ENCODE measurements at regions not wholly inside any gene's neighbourhood (a gene's known extent, or its start where the extent isn't known, plus 50 kb on each side); places are given as distances from the start of the nearest gene placed in this dataset.

DNA sequence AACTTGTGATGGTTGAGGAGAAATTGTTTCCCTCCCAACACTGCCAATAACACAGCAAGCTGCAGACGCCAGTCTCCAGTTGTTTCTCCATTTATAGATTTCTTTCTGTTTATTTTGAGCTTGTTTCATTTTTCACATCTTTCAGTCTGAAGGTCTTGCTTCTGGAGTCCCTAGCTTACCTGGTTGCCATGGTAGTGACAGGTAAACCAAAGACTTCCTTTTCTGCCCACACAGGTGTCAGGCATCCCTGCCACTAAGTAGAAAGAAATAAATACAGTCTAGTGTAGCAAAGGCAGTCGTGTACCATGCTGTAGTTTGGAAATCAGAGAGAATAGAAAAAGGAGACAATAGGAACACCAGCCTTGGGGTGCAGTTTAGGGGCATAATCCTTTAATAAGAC lies 82.8 kb downstream of the MARCHF4 start:
- H3K4me3 ChIP-seq (replicated peaks; ENCODE audit: low read depth, low read length), result no peak overlapping the region
- no peak for DNase-seq (ENCODE audit: low read depth)
- TF ChIP-seq, protein P1, sequence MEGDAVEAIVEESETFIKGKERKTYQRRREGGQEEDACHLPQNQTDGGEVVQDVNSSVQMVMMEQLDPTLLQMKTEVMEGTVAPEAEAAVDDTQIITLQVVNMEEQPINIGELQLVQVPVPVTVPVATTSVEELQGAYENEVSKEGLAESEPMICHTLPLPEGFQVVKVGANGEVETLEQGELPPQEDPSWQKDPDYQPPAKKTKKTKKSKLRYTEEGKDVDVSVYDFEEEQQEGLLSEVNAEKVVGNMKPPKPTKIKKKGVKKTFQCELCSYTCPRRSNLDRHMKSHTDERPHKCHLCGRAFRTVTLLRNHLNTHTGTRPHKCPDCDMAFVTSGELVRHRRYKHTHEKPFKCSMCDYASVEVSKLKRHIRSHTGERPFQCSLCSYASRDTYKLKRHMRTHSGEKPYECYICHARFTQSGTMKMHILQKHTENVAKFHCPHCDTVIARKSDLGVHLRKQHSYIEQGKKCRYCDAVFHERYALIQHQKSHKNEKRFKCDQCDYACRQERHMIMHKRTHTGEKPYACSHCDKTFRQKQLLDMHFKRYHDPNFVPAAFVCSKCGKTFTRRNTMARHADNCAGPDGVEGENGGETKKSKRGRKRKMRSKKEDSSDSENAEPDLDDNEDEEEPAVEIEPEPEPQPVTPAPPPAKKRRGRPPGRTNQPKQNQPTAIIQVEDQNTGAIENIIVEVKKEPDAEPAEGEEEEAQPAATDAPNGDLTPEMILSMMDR (IDR thresholded peaks at IDR 0.05; ENCODE audit: low read length, missing control alignments), result no peak

DNA sequence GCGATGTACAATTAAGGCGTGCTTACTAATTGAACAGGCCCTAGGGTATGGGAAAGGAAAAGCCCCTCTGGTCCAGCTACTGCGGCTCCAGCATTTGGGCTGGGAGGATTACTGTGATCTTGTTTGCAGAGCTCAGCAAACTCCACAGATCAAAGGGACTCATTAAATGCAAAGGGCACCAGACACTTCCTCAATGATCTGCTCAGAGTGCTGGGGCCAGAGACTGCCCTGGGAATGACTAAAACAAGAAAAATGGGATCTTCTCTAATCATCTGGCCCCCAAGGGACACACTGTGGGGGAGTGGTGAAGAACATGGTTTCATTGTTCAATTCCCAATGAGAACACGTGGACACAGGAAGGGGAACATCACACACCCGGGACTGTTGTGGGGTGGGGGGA lies 85.0 kb downstream of the MARCHF4 start:
- TF ChIP-seq, protein P1 (IDR thresholded peaks at IDR 0.05; ENCODE audit: low read length, missing control alignments), result no peak
- DNase-seq (ENCODE audit: low read depth), result no peak
- no peak overlapping the region for H3K4me3 ChIP-seq (replicated peaks; ENCODE audit: low read depth, low read length)

DNA sequence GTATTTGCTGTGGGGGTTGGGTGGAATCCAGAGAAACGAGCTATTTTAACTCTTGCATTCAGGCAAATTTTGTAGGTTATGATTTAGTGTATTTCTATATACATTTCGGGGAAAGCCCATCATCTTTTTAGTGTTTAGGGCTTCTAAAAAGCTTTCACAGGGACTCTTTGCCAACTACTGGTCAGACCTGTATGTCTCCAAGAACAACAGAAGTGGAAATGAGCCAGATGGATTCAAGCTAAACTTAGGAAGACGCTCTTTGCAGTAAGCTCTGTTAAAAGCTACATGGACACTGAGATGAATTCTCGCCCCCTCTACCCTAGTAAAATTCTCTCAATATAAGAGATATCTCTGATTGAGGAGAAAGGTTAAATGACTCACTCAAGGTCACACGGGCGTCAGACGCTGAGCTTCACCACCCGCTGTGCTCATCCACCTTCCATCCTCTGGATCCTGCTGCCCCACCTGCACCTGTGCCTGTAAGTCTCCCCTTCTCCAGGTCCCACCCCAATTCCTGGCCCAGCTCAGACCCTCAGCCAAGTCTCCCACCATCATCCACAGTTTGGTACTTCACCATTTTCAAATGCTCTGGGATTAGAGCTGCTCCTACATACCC lies 85.6 kb downstream of the MARCHF4 start:
- TF ChIP-seq, protein P1 (IDR thresholded peaks at IDR 0.05; ENCODE audit: low read length, missing control alignments), result no peak
- DNase-seq (ENCODE audit: low read depth), result peak; percentile 18
- H3K4me3 ChIP-seq (replicated peaks; ENCODE audit: low read depth, low read length), result no peak overlapping the region

DNA sequence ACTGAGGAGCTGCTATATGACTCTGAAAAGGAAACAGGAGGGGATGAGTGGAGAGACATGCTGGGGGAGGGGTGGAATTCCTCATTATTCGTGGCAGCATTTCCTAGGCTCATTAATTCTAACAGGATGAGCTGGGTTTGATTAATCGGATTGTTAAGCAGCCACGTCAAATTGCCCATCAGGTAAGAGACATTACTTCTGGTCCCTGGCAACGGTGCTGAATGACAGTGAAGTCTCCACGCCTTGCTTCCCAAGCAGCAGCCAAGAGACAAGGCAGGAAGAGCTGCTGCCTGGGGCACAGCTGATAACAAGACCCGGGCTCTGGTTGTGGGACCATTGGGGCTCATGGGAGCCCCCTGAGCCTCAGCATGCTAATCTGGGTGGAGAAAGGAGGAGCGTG lies 86.6 kb downstream of the MARCHF4 start:
- TF ChIP-seq, protein P1 (IDR thresholded peaks at IDR 0.05; ENCODE audit: low read length, missing control alignments), result no peak

DNA sequence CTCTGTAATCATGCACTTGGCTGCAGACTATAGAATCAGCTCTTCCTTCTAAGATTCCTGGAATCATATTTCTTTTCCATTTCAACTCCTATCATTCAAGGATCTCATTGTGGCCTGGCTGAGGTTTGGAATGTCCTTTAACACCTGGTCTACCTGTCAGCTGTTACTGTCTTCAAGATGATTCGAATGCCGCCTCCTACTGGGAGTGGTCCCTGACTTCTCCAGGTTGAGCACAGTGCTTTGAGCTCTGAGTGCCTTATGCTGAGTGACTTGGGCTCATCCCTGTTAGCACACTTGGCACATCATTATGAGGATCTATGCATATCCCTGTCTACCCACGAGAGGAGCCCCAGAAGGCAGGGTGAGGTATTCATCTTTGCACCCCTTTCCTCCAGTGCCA lies 87.6 kb downstream of the MARCHF4 start:
- no peak overlapping the region for H3K4me3 ChIP-seq (replicated peaks; ENCODE audit: low read depth, low read length)
- no peak for DNase-seq (ENCODE audit: low read depth)
- TF ChIP-seq, protein P1 (IDR thresholded peaks at IDR 0.05; ENCODE audit: low read length, missing control alignments), result no peak

More for the DNA sequence above, 86.6 kb downstream of the MARCHF4 start:
- no peak for DNase-seq (ENCODE audit: low read depth)
- no peak overlapping the region for H3K4me3 ChIP-seq (replicated peaks; ENCODE audit: low read depth, low read length)

DNA sequence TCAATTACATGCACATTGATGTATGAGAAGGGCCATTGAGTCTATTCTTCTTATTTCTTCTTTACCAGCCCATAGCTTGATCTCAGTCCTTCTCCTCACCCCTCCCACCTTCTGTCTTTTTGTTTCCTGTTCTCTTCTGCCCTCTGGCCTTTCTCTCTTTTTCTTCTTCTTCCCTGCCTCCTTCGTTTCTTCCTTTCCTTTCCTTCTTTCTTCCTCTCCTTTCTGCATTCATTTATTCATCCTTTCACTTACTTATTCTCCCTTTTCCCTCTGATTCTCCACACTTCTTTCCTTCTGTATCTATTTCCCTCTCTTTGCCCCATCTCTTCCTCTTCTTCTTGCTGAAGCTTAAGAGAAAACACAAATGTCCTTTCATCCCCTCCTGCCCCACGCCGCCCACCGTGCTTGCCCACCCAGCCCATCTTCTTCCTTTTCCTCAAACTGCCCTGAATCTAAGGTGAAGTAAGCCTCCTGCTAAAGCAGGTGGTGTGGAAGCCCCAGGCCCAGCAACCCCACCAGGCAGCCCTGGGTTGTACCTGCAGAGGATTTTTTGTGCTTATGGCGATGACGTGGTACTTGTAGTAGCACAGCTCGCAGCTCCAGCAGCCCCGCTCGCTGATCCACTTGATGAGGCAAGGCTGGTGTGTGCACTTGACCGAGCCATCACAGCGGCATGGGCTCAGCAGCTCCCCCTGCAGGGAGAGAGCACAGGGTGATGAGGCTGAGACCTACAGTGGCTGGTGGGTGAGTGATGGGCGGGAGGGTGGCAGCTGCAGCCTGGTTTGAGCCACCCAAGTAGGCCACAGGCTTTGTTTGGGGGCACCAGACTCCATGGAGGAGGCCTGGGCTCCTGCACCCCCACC lies 89.0 kb downstream of the MARCHF4 start:
- DNase-seq (ENCODE audit: low read depth), result no peak
- TF ChIP-seq, protein P1 (IDR thresholded peaks at IDR 0.05; ENCODE audit: low read length, missing control alignments), result peak; percentile 32
- no peak overlapping the region for H3K4me3 ChIP-seq (replicated peaks; ENCODE audit: low read depth, low read length)

Data from fibroblast of pulmonary artery (primary cell).